PC-3 (cell line): ENCODE measurements at regions not wholly inside any gene's neighbourhood (a gene's known extent, or its start where the extent isn't known, plus 50 kb on each side); places are given as distances from the start of the nearest gene placed in this dataset.
A peak's percentile ranks its signal among the peaks of the same experiment; 100 is the strongest.

Experiments used
- ATAC-seq: fragments of 200-7000 bp; cut with Tn5 transposase; 2 replicates; pipeline ENCODE4 v1.9.1; 2020; ENCODE audit warnings: mild to moderate bottlenecking, moderate library complexity
- BruUV-seq: library from RNA; stranded (reverse); fragments of 400-500 nt; replicated peaks from 2 replicates; lab custom pipeline; 2021; lab: Mats Ljungman, UMichigan
- CTCF ChIA-PET: fragments of 300-600 bp; sonication (Branson Sonifier 250); formaldehyde crosslinking; loops from one replicate; lab custom pipeline; 2022; ENCODE audit warnings: antibody characterized with exemption; lab: Charles Lee
- POLR2A ChIA-PET: fragments of 300-600 bp; sonication (Branson Sonifier 250); formaldehyde crosslinking; loops from one replicate; lab custom pipeline; 2022; ENCODE audit warnings: antibody characterized with exemption; ENCODE audit not compliant: unreplicated experiment; lab: Charles Lee
- DNase-seq: peaks from one replicate; pipeline ENCODE4 v3.0.0-alpha.2; 2015
- H2AFZ ChIP-seq: fragments of 300-600 bp; sonication (generic); 2 replicates; pipeline ENCODE4 v1.6.0; 2016; ENCODE audit warnings: antibody characterized with exemption, low read length
- H3F3A ChIP-seq: fragments of 300-600 bp; sonication (generic); one replicate; pipeline ENCODE4 v1.6.0; 2017; ENCODE audit warnings: antibody characterized with exemption, low read length, control low read depth, mild to moderate bottlenecking; ENCODE audit not compliant: unreplicated experiment
- H3K27ac ChIP-seq: fragments of 300-600 bp; sonication (generic); 2 replicates; pipeline ENCODE4 v1.5.1; 2016; ENCODE audit warnings: mild to moderate bottlenecking, low read length
- H3K27me3 ChIP-seq: fragments of 300-600 bp; sonication (generic); 2 replicates; pipeline ENCODE4 v1.6.1; 2016; ENCODE audit warnings: low read length, mixed read lengths
- H3K36me3 ChIP-seq: fragments of 300-600 bp; sonication (generic); 2 replicates; pipeline ENCODE4 v1.6.1; 2016; ENCODE audit warnings: low read depth, mixed run types, low read length, mixed read lengths
- H3K4me1 ChIP-seq: fragments of 300-600 bp; sonication (generic); 2 replicates; pipeline ENCODE4 v1.5.1; 2016; ENCODE audit warnings: low read length; ENCODE audit not compliant: insufficient read depth
- H3K4me2 ChIP-seq: fragments of 300-600 bp; sonication (generic); 2 replicates; pipeline ENCODE4 v1.6.0; 2016; ENCODE audit warnings: low read length
- H3K4me3 ChIP-seq: fragments of 300-600 bp; sonication (generic); 2 replicates; pipeline ENCODE4 v1.5.1; 2016; ENCODE audit warnings: mild to moderate bottlenecking, low read length, mixed read lengths
- H3K79me2 ChIP-seq: fragments of 300-600 bp; sonication (generic); 2 replicates; pipeline ENCODE4 v1.6.1; 2017; ENCODE audit warnings: low read length, mixed read lengths
- H3K9ac ChIP-seq: fragments of 300-600 bp; sonication (generic); 2 replicates; pipeline ENCODE4 v1.6.0; 2016; ENCODE audit warnings: mild to moderate bottlenecking, low read length
- H3K9me2 ChIP-seq: fragments of 300-600 bp; sonication (generic); replicated peaks from 2 replicates; pipeline ENCODE4 v1.6.1; 2016; ENCODE audit warnings: mixed run types, low read length, mixed read lengths
- H3K9me3 ChIP-seq: fragments of 300-600 bp; sonication (generic); 2 replicates; pipeline ENCODE4 v1.6.1; 2016; ENCODE audit warnings: low read length, mixed read lengths
- H4K20me1 ChIP-seq: fragments of 300-600 bp; sonication (generic); 2 replicates; pipeline ENCODE4 v1.6.1; 2016; ENCODE audit warnings: low read length, mixed read lengths
- CTCF ChIP-seq: fragments of 300-600 bp; sonication (generic); conservative IDR thresholded peaks from 2 replicates; pipeline ENCODE4 v1.5.1; 2017; ENCODE audit warnings: antibody characterized with exemption, low read depth, mild to moderate bottlenecking, low read length
- EZH2 ChIP-seq: fragments of 300-600 bp; sonication (generic); IDR thresholded peaks from one replicate; pipeline ENCODE4 v1.6.1; 2017; ENCODE audit warnings: antibody characterized with exemption, mild to moderate bottlenecking, low read length; ENCODE audit not compliant: unreplicated experiment
- EZH2phosphoT487 ChIP-seq: fragments of 300-600 bp; sonication (generic); IDR thresholded peaks from 2 replicates; pipeline ENCODE4 v1.6.1; 2018; ENCODE audit warnings: mild to moderate bottlenecking, antibody characterized with exemption, low read length, borderline replicate concordance
- intact Hi-C: fragments of 100-400 bp; cut with micrococcal nuclease; formaldehyde crosslinking; loops from 2 replicates; pipeline ENCODE4 v1.9.0; 2023

- H3K9me3 ChIP-seq: no peaks in the 10 kb centered on the region
- no peak overlapping the region for H2AFZ ChIP-seq
- no peaks in the 10 kb centered on the region for H4K20me1 ChIP-seq
- H3K4me2 ChIP-seq: no peak overlapping the region
- DNase-seq (no peak), ATAC-seq (no peak)
- H3K36me3 ChIP-seq: no peaks in the 10 kb centered on the region
- intact Hi-C loops: loop anchor here (2.0 kb wide), 1 partner anchor 71 kb away; no protein-coding TSS in a partner anchor
- no peaks in the 10 kb centered on the region for H3K79me2 ChIP-seq
- no peak overlapping the region for H3K27ac ChIP-seq
- H3K4me1 ChIP-seq: peaks cover 32% of the 10 kb centered on the region
- H3K9ac ChIP-seq: no peak overlapping the region
- no peaks in the 10 kb centered on the region for H3K27me3 ChIP-seq
- TF ChIP-seq EZH2phosphoT487: no peak
- no peak for TF ChIP-seq CTCF
- TF ChIP-seq EZH2: no peak
- CTCF ChIA-PET: no interaction called here
- no TSS peak for BruUV-seq
- H3F3A ChIP-seq: no peaks in the 10 kb centered on the region
- POLR2A ChIA-PET: no interaction called here
- H3K4me3 ChIP-seq: no peak overlapping the region
- no peaks in the 10 kb centered on the region for H3K9me2 ChIP-seq
Measured at GRCh38 chr9:16265688-16266087, 604.8 kb downstream of the BNC2 start.

- DNase-seq: peak; percentile 22
- H3K27me3 ChIP-seq: no peaks in the 10 kb centered on the region
- H3K27ac ChIP-seq: peak overlapping the region; percentile 70
- H3K36me3 ChIP-seq: no peaks in the 10 kb centered on the region
- TF ChIP-seq CTCF (peak; percentile 81), EZH2phosphoT487 (no peak)
- intact Hi-C loops: loop anchor here (2.0 kb wide), 1 partner anchor 70 kb away; no protein-coding TSS in a partner anchor
- no peaks in the 10 kb centered on the region for H3K9me2 ChIP-seq
- no peaks in the 10 kb centered on the region for H3K79me2 ChIP-seq
- H3K4me1 ChIP-seq: peaks cover 32% of the 10 kb centered on the region
- H3K4me2 ChIP-seq: peak overlapping the region; percentile 83
- CTCF ChIA-PET: no interaction called here
- no peaks in the 10 kb centered on the region for H4K20me1 ChIP-seq
- H3K9me3 ChIP-seq: no peaks in the 10 kb centered on the region
- BruUV-seq: no TSS peak
- peak overlapping the region; percentile 51; the same call in 1 of the 2 replicates for H3K9ac ChIP-seq
- POLR2A ChIA-PET: no interaction called here
- H3K4me3 ChIP-seq: peak overlapping the region; percentile 56; the same call in 1 of the 2 replicates
- no peak for ATAC-seq
- H3F3A ChIP-seq: no peaks in the 10 kb centered on the region
- peak overlapping the region; percentile 54; the same call in 1 of the 2 replicates for H2AFZ ChIP-seq
Measured at GRCh38 chr9:16266648-16267276, 603.7 kb downstream of the BNC2 start.
